ENCODE measurements at regions not wholly inside any gene's neighbourhood (a gene's known extent, or its start where the extent isn't known, plus 50 kb on each side); places are given as distances from the start of the nearest gene placed in this dataset.
"Not testable (repeated sequence)": the region's sequence is repeated elsewhere in the genome, so short reads cannot be mapped to it uniquely, and the experiment has no call there.

DNA sequence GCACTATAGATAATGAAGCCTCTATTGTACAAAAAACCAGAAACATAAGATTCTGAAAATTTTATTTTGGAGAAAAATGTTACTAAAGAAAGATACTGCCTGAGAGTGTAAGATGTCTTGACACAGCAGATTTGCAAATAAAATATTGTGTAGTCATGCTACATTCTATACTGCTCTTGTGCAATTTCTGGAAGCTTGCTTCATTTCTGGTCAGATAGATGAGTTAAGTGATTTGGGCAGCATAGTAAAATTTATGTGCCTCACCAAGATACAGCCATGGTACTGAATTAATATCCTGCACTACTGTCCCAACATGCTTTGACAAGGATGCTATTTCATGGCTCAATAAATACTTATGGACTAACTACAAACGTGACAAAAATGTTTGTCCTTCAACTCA lies 55.1 kb upstream of the STARD13 start:
- DNase-seq = no peak

DNA sequence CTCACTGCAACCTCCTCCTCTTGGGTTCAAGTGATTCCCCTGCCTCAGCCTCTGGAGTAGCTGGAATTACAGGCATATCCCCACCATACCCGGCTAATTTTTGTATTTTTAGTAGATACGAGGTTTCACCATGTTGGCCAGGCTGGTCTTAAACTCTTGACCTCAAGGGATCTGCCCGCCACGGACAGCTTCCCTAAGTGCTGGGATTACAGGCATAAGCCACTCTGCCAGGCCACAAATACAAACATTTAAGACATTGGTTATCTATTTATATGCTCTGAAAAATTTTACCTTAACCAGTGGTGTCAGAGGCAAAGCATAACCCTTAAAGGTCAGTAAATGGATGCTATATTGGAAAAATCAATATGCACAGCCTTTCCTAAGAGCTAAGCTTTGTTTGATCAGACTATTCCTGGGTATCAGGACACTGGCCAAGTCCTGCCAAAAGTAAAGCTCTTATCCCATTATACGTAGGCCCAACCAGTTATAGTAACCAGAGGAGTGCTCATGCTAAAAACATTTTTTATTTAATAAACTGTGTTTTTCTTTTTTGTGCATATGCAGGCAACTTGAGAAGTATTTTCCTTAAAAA lies 56.4 kb upstream of the STARD13 start:
- DNase-seq = no peak

DNA sequence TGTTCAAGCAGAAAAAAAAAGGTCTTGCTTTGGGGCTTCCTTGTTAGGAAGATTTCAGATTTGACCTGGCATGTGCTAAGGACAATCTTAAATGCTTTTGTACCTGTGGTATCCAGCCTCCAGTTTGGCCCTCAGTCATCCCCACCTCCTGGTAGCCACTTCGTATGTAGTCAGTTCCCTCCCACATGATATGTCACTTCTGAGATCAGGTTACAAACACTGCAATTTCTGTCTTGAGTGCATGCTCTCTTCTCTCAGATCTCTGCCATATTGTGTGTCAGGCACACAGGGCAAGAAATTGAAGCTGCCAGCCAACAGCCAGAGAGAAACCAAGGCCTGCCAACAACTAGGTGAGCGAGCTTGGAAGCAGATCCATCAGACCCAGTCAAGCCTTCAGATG lies 60.3 kb upstream of the STARD13 start:
- DNase-seq = no peak

DNA sequence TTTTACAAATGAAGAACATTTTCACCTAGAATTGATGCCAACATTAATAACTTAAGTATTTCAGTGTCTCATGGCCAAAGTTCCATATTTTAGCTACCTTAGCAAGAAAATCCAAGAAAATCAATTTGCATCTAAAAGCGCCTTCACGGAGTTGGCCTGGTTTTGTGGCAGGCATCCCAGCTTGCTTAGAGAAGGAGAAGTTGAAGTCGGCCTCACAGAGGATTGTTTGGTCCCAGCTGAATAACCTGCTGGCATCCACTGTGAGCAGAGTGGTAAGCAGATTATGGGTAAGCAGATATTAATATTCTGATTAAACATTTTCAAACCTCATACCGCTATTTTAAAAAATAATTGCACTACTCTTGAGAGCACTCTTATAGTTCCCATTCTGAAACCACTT lies 62.3 kb upstream of the STARD13 start:
- no peak for DNase-seq

DNA sequence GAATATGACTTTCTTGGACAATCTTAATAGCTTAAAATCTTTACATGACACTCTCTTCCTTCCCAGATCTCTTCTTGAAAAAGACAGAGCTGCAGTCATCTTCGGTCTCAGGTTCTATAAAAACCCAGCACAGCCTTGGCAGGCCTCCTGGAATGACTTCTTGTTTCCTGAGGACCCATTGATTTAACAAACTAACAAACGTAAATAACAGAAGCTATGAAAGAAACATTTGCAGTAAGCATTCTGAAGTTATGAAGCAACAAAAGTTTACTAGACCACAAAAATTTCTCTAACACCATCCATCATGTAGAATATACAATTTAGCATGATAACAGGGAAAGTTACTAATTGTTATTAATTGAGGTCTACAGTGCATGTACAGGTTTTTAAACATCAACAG lies 62.8 kb upstream of the STARD13 start:
- no peak for DNase-seq

DNA sequence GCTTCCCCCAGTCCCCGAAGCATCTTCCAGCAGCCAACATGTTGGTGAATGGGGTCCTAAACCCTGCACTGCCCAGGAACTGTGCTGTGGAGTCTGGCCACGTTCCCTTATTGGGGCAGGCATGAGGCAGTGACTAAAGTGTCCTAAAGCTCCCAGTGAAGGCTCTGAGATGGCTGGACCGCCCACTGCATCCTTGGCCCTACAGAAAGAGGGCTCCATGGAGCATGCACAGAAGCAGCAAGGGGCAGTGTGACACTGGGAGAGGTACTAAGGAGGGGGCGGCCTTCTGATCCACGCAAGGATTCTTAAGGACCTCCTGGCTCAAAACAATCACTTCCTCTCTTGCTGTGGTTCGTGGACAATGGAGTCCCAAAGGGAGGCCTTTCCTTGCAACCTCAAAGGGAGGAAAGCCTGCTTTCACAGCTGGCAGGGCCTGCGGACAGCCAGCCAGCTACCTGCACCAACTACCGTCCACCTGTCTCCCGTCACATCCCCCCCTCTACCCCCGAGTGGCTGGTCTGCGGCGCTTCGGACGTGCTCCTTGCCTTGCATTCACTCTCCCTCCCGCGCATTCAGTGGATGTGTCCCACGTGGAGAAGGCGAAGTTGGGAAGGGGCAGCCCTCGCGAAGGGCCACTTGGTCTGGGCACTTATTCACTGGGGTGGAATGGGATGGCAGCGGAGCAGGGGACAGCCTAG lies 63.9 kb upstream of the STARD13 start:
- DNase-seq = no peak

DNA sequence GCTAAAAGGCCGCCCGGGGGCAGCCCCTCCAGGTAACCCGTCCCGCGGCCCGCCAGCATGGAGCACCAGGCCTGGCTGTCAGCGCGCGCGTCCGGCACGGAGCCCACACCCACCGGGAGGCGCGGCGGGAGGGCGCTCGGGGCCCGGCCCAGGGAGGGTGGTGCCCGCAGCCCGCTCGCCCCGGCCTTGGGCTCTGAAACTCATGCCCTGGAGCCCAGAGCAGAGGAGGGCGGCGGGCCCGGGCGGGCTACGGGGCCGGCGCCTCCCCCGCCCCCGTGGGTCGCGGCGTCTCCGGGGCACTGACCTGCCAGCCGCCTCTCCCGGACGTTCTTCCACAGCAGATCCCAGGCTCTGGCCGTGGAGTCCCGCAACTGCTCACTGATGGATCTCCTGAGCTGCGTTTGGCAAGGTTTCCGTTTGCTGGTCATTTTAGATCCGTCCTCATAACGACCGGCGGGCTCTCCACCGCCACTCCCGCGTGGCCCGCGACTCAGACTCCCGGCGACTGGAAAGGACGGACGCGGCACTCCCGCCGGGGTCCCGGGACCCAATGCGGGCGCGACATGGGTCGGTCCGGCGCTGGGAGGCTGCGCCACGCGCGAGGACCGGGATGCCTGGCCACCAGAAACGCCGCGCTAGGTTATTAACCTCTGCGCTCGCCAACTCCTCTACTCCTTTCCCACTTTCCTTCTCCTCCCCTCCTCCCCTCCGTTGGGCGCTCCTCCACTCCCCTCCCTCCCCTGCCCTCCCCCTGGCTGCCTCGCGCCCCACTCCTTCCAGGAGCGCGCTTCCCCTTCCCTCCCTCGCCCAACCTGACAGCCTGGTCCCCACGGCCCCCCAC lies 64.7 kb upstream of the STARD13 start:
- no peak for DNase-seq

DNA sequence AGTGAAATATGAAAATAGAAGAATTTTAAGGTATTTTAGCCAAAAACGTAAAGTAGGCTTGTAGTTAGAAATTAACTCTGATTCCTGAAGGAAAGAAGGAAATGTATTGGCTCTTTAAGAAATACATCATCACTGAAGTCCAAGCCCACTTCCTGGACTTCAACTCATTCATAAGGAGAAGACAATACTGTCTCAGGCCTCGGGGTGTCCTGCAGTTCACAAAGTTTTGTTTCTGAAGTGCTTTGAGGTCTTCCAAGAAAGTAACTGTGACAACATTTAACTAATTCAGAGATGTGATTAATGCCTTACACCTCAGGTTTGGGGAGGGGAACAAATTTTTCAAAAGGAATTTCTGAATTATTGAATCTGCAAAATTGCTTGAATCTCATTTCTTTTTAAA lies 65.8 kb upstream of the STARD13 start:
- DNase-seq = no peak

DNA sequence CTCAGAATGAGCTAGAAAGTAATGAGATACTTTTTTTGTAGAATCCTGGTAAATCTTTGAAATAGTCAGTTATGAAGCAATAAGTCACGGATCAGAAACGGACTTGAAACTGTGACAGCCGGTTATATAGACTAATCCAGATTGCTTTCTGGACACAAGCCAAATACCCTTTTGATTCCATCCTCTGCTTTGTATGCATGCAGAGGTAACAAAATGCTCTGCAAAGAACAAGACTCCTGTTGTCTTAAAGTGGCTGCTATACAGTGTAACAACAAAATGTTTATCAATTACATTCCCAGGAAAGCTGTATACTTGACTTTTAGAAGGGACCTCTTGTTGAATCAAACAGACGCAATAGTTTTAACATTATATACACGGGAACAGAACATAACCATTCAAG lies 66.5 kb upstream of the STARD13 start:
- DNase-seq = no peak

DNA sequence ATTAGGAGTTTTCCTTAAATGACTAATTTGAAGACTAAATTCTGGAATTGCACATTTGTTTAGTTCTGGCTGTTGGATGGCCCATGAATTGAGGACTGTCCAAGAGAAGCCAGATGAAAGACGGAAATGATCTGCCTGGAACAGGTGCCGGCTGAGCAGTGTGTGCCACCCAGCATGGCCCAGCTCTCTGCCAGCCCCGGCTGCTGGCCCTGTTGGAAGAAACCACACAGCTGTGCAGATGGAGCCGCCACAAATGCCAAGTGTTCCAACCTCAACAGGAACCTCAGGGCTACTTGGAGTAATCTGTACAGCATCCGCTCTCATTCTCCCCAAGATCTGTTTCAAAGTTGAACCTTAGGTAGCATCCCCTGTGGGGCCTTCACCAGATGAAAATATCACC lies 67.0 kb upstream of the STARD13 start:
- DNase-seq = no peak

DNA sequence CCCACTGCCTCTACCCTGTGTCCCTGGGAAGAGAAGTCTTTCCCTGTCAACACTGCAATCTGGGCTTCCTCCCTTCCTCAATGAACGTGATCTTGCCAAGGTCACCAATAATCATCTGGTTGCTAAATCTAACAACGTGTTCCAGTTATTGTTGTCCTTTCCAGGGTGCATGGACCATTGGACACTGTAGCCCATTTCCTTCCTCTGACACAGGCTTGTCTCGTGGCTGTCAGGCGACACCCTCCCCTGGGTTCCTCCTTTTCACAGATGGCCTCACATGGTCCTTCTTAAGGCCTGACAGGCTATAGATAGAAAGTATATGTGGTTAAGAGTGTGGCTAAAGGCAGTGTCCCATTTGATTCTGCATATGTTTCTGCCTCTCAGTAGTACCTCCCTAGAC lies 67.7 kb upstream of the STARD13 start:
- DNase-seq = no peak

DNA sequence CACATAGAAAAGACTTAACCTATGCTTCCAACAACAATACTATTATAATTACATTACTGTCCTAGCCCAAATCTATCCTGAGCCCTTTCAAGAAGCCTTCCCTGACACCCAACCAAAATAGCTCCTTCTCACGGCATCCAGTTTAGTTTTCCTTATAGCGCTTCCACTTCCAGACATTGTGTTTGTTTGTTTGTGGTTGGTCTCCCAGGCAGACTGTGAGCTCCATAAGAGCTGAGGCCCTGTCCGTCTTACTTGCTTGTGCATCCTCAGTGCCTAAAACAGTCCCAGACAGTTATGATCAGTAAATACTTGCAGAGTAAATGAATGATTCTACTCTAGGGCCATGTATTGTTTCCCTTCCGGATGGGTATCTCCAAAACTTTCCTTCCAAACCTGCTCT lies 68.1 kb upstream of the STARD13 start:
- no peak for DNase-seq

DNA sequence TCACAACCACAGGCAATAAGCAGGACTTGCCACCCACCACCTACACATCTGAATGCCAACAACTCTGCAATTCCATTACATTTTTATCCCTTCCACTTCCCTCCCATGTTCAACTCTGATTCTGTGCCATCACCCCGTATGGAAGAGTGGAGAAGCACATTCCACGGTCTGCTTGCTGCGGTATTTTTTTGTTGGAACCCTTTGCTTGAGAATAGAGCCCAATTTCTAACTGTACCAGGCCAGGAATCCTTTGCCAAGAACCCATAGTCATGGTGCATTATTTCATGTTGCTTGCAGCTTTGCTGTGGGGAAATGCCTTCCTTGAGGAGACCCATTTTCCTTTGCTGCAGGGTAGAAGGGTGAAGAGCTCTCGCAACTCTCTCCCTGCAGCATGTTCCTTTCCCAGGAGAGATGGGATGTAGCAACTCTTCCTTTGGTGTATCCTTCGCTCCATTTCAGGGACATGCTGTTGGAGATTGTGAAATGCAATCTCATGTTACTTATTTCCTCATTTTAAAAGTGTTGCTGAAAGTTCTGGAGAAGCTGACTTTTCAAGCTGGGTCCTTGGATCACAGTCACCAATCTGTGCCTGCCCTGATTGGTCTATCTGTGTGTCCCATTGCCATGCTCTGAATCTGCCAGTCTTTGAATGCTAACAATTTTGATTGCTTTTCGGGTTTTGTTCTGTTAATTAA lies 69.8 kb upstream of the STARD13 start:
- DNase-seq = no peak

DNA sequence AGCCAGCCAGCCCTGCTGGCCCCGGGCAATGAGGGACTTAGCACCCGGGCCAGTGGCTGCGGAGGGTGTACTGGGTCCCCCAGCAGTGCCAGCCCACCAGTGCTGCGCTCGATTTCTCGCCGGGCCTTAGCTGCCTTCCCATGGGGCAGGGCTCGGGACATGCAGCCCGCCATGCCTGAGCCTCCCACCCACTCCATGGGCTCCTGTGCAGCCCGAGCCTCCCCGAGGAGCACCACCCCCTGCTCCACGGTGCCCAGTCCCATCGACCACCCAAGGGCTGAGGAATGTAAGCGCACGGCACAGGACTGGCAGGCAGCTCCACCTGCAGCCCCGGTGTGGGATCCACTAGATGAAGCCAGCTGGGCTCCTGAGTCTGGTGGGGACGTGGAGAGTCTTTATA lies 72.5 kb upstream of the STARD13 start:
- DNase-seq = not testable (repeated sequence)

DNA sequence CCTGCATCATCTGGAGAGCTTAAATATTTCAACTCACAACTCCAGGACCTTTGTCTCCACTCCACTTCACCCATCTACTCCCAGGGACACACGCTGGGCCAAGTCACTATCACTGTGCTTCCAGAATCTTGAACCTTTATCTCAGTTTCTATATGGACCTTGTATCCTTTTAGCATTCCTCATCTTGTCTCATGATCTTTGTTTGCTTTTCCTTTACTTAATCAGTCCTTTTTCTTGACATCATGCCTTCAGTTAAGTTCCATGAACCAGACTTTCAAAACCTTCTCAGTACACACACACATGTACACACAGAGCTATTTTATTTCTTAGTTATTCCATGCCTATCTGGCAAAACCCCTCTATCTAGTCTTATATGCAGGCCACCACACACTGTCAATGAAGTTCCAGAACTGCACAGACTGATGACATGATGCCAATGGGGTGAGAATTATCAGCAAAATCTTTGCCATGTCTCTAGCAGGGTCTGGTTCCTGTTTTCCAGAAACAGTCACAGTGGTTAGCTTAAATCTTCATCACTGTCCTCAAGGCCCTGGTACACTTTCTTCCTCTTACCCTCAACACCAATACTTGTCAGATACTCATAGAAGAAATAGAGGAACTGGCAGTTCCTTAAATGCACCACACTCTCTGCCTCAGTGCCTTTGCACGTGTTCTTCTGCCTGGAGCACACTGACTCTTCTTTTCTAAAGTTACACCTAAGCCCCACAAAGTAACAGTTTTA lies 77.6 kb upstream of the STARD13 start:
- DNase-seq = no peak

DNA sequence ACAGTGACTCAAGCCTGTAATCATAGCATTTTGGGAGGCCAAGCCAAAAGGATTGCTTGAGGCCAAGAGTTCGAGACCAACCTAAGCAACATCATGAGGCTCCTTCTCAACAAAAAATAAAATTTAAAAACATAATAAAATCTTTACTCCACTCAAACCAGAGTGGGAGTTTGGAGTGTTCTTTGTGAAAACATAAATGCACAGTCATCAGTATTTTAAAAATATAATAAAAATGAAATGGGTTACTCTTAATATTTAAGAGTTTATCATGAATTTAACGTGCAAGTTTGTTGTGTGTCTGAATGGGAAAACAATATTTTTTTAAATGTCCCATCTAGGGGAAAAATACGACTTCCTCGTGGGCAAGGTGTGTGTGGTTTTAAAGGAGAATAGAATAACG lies 78.6 kb upstream of the STARD13 start:
- DNase-seq = no peak

DNA sequence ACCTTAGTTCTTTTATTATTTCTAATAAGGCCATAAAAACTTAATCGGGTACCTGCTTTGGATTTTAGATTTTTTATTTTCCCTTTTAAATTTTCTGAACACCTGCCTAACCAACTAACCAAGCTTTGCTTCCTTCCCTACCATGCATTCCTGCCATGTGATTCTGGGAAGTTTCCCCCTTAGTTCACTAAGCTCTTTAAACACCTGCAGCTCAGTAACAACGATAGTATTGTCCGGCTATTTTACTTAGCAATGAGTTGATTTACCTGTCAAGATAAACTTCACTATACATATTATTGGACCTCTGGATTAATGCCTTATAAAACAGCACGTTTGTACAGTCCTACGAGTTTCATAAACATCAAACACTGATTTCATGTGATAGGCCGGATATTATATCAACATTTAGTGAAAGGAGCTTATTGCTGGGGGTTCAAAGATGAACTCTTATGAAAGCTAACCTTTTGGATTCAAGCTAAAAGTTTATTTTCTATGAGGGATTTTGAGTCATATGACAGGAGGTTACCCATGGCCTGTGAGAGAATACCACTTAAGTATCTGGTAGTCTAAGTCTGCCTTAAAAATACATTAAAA lies 81.0 kb upstream of the STARD13 start:
- no peak for DNase-seq

DNA sequence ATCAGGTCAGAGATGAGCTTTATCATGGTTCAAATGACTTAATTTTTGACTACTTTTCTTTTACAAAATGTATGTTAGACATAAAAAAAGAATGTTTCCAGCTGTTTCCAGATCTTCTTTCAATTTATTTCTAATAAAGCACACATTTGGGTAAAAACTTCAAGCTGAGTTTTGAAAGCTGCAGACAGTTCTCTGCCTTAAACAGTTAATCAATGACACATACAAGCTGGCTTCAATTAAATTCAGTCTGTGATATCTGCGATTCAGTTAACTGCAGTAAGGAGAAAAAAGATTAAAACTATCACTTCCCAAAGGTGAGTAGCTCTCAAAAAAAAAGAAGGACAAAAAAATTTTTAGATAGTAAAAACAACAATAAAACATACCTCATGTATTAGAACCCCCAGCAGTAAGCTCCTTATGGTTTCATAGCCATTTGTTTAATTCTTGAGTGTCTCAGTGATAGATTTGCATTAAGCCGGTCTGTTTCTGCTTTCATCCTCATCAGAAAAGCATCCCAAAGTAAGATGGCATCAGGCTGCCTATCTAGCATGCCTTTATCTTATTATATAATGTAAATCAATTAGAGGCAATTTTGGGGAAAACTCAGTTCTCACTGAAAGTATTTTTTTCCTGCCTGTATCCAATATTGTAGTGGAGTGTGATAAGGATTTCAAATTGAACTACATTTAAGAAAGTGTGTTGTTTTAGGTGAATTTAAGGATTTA lies 81.8 kb upstream of the STARD13 start:
- no peak for DNase-seq

DNA sequence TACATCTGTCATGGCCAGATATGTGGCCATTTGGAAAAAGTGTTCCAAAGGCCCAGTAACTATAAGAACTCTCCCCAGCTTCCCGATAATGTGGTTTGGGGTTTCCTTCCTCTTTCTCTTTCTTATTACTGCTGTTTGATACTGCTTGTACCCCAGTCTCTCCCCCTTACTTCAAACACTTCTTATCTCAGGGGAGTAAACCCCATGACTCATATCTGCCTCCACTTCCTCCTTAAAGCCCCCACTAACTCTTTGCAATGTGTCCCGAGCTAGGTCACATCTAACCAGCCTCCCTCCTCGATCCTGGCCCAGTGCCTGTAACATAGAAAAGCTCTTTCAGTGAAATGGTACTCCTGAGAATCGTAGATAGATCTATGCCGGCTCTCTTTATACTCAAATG lies 82.4 kb upstream of the STARD13 start:
- no peak for DNase-seq

DNA sequence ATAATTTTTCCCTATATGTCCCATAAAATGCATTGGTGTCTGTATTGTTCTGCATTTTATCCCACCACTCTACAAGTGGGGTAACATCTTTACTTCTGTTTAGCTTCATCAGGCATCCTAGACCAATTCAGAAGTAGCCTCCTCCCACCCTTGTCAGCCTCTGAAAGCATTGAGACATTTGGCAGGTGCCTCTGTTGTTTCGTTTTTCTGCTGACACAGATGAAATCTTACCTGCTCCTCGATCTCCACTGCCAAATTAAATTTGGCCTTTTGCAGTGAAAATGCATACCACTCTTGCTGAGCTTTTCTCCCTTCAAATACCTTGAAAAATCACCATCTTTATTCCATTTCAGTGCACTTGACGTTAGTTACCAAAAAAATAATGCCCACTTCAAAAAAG lies 83.5 kb upstream of the STARD13 start:
- DNase-seq = no peak

DNA sequence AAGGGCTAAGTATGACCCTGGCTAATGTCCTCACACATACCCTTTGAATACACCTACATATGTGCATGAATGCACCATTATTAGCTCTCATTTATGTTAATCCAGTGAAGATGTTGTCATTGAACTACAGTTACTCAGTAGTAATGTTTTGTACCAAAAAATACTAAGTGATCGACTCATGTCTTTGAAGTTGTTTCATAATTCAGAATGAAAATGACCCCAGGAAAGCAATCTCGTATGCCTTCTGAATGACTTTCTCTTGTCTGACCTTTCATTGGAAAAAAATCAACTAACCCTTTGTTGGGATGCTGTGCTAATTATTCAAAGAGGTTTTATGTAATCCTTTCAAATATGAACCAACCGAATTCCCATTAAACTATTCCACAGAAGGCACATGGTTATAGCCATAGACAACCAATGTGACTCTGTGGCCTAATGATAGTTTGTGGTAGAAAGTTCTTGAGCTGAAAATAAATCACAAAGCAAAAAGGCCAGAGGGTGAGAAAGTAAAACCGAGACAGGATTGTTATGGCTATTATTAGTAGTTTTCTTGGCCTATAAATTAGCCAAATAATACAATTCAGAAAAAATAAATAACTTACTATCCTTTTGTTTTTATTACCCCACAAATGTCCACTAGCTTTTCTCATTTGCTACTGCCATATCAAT lies 86.8 kb upstream of the STARD13 start:
- no peak for DNase-seq

Measured in activated CD4-positive, alpha-beta T cell treated with anti-CD3 and anti-CD28 coated beads, Interleukin-2, amount 50 U/mL, for 1 hour (primary cell).